ENCODE measurements at regions not wholly inside any gene's neighbourhood (a gene's known extent, or its start where the extent isn't known, plus 50 kb on each side); places are given as distances from the start of the nearest gene placed in this dataset.

- Histone ChIP-seq H3F3A (replicated peaks; ENCODE audit: low read depth) (no peaks in the 10 kb centered on the region), H3K27me3 (ENCODE audit: insufficient read depth) (no peaks in the 10 kb centered on the region), H3K4me3 (no peak overlapping the region), H3K79me2 (replicated peaks; ENCODE audit: insufficient read depth) (no peaks in the 10 kb centered on the region), H2AFZ (peak overlapping the region; percentile 57; the same call in 1 of the 2 replicates), H3K4me1 (ENCODE audit: insufficient read depth) (no peaks in the 10 kb centered on the region), H4K20me1 (replicated peaks; ENCODE audit: insufficient read depth) (no peaks in the 10 kb centered on the region), H3K4me2 (no peak overlapping the region), H3K36me3 (ENCODE audit: insufficient read depth) (no peaks in the 10 kb centered on the region), H3K9me2 (ENCODE audit: insufficient read depth) (no peaks in the 10 kb centered on the region), H3K27ac (ENCODE audit: low read depth) (no peak overlapping the region)
- Mint-ChIP-seq H3K9me3 (no peaks in the 10 kb centered on the region), H3K27me3 (ENCODE audit: insufficient read depth, low read depth, poor library complexity) (peaks cover 4% of the 10 kb centered on the region), H3K36me3 (ENCODE audit: low read depth) (no peaks in the 10 kb centered on the region), H3K4me3 (no peak overlapping the region), H3K27ac (no peak overlapping the region), H3K4me1 (peaks cover 6% of the 10 kb centered on the region; the same call in 1 of the 3 replicates)
- ATAC-seq (peak; percentile 43; the same call in 1 of the 3 replicates), DNase-seq (ENCODE audit: low spot score) (peak; percentile 21)
- peak; percentile 52 to 64 for TF ChIP-seq CTCF (conservative IDR thresholded peaks at IDR 0.05; ENCODE audit: low read depth in 2 of 2)
- TF ChIP-seq ZNF331 (CRISPR knock-in tag; IDR thresholded peaks at IDR 0.05; ENCODE audit: low read depth), result no peak
Measured at GRCh38 chr3:146747928-146748327, 142.8 kb upstream of the PLSCR5 start.

GRCh38 chr3:146747051-146747450 is 141.9 kb upstream of the PLSCR5 start:
- Histone ChIP-seq H2AFZ (no peak overlapping the region), H3K27ac (ENCODE audit: low read depth) (no peak overlapping the region), H3F3A (replicated peaks; ENCODE audit: low read depth) (no peaks in the 10 kb centered on the region), H3K4me3 (no peak overlapping the region), H3K9me2 (ENCODE audit: insufficient read depth) (no peaks in the 10 kb centered on the region), H3K79me2 (replicated peaks; ENCODE audit: insufficient read depth) (no peaks in the 10 kb centered on the region), H3K27me3 (ENCODE audit: insufficient read depth) (no peaks in the 10 kb centered on the region), H4K20me1 (replicated peaks; ENCODE audit: insufficient read depth) (no peaks in the 10 kb centered on the region), H3K36me3 (ENCODE audit: insufficient read depth) (no peaks in the 10 kb centered on the region), H3K4me1 (ENCODE audit: insufficient read depth) (no peaks in the 10 kb centered on the region), H3K4me2 (no peak overlapping the region)
- H3K27me3 Mint-ChIP-seq (ENCODE audit: insufficient read depth, low read depth, poor library complexity), result peaks cover 4% of the 10 kb centered on the region
- H3K27ac Mint-ChIP-seq, result no peak overlapping the region
- H3K4me3 Mint-ChIP-seq, result no peak overlapping the region
- DNase-seq (ENCODE audit: low spot score) (no peak), ATAC-seq (no peak)
- H3K36me3 Mint-ChIP-seq (ENCODE audit: low read depth), result no peaks in the 10 kb centered on the region
- H3K9me3 Mint-ChIP-seq, result no peaks in the 10 kb centered on the region
- TF ChIP-seq JUNB (IDR thresholded peaks at IDR 0.05; ENCODE audit: unreplicated experiment) (no peak), EZH2 (IDR thresholded peaks at IDR 0.05; ENCODE audit: low read depth, unreplicated experiment) (no peak), ZNF331 (CRISPR knock-in tag; IDR thresholded peaks at IDR 0.05; ENCODE audit: low read depth) (no peak), REST (IDR thresholded peaks at IDR 0.05; ENCODE audit: unreplicated experiment) (no peak)
- peaks cover 6% of the 10 kb centered on the region; the same call in 1 of the 3 replicates for H3K4me1 Mint-ChIP-seq
